HG03469 (cell line): ENCODE measurements at regions not wholly inside any gene's neighbourhood (a gene's known extent, or its start where the extent isn't known, plus 50 kb on each side); places are given as distances from the start of the nearest gene placed in this dataset.

Experiments used
- ATAC-seq: cut with Tn5 transposase; IDR thresholded peaks from one replicate; pipeline ENCODE4 v1.9.1; 2021; ENCODE audit warnings: mild to moderate bottlenecking, moderate library complexity, moderate number of reproducible peaks; ENCODE audit not compliant: unreplicated experiment

- ATAC-seq = no peak
Measured at GRCh38 chr16:79697562-79698112, 97.1 kb upstream of the MAF start.

GRCh38 chr16:79691007-79691406 lies 90.5 kb upstream of the MAF start:
- ATAC-seq = no peak

- ATAC-seq = no peak
Measured at GRCh38 chr16:79690159-79690558, 89.6 kb upstream of the MAF start.

- no peak for ATAC-seq
Measured at GRCh38 chr16:79687249-79688130, 87.0 kb upstream of the MAF start.

GRCh38 chr16:79685871-79686270 lies 85.3 kb upstream of the MAF start:
- no peak for ATAC-seq

GRCh38 chr16:79679334-79679733 lies 78.8 kb upstream of the MAF start:
- no peak for ATAC-seq

- ATAC-seq = no peak
Measured at GRCh38 chr16:79677799-79678530, 77.4 kb upstream of the MAF start.

GRCh38 chr16:79673635-79674034 lies 73.1 kb upstream of the MAF start:
- no peak for ATAC-seq

- ATAC-seq = no peak
Measured at GRCh38 chr16:79672524-79672923, 72.0 kb upstream of the MAF start.

- ATAC-seq = no peak
Measured at GRCh38 chr16:79668502-79668901, 68.0 kb upstream of the MAF start.

GRCh38 chr16:79665970-79666369 lies 65.4 kb upstream of the MAF start:
- ATAC-seq = no peak

GRCh38 chr16:79664407-79664806 lies 63.9 kb upstream of the MAF start:
- ATAC-seq = no peak

GRCh38 chr16:79662669-79663313 lies 62.3 kb upstream of the MAF start:
- ATAC-seq = no peak

GRCh38 chr16:79662122-79662521 lies 61.6 kb upstream of the MAF start:
- ATAC-seq = no peak

- ATAC-seq = no peak
Measured at GRCh38 chr16:79661578-79661977, 61.0 kb upstream of the MAF start.

- no peak for ATAC-seq
Measured at GRCh38 chr16:79659344-79659743, 58.8 kb upstream of the MAF start.

- no peak for ATAC-seq
Measured at GRCh38 chr16:79658301-79659033, 57.9 kb upstream of the MAF start.

- ATAC-seq = no peak
Measured at GRCh38 chr16:79656553-79657115, 56.1 kb upstream of the MAF start.

GRCh38 chr16:79653373-79653891 lies 52.9 kb upstream of the MAF start:
- no peak for ATAC-seq

- ATAC-seq = no peak
Measured at GRCh38 chr16:79651363-79651762, 50.8 kb upstream of the MAF start.
